K562 (cell line): ENCODE measurements at regions not wholly inside any gene's neighbourhood (a gene's known extent, or its start where the extent isn't known, plus 50 kb on each side); places are given as distances from the start of the nearest gene placed in this dataset.

Source experiments
- ATAC-seq: fragments of 200-7000 bp; cut with Tn5 transposase; 3 replicates; pipeline ENCODE4 v1.9.1; 2020; ENCODE audit warnings: moderate library complexity
- BruUV-seq: library from RNA; stranded (reverse); fragments of 400-500 nt; replicated peaks from 2 replicates; lab custom pipeline; 2021; lab: Mats Ljungman, UMichigan
- CTCF ChIA-PET: fragments of 300-600 bp; formaldehyde crosslinking; extraction: SDS; loops from one replicate; lab custom pipeline; 2021; ENCODE audit warnings: low intra/inter-chr PET ratio; lab: Yijun Ruan, JAX
- POLR2A ChIA-PET: fragments of 300-600, 350-650 bp; sonication (Branson Sonifier 250); formaldehyde crosslinking; extraction: SDS; loops from one replicate; lab custom pipeline; 2021; ENCODE audit warnings: antibody characterized with exemption, inconsistent platforms; lab: Yijun Ruan, JAX
- DNase-seq, 4 experiments: peaks; one replicate each; pipeline versions ENCODE4 v3.0.0 to v3.0.0-alpha.2; 2011 to 2018; ENCODE audit warnings: low spot score in 3 of 4, mixed read lengths in 3 of 4; ENCODE audit errors: extremely low read depth in 1 of 4
- FAIRE-seq: peaks from 2 replicates; lab custom pipeline; 2011; peaks lifted over from hg19 to GRCh38; lab: Jason Lieb, UNC
- H2AFZ ChIP-seq: 2 replicates; pipeline ENCODE4 v1.6.0; 2011; ENCODE audit warnings: low read depth, low read length, control low read depth, inconsistent platforms
- H3K27ac ChIP-seq: fragments of 200-600 bp; 3 replicates; pipeline ENCODE4 v1.8.0; 2011; ENCODE audit warnings: low read depth, mild to moderate bottlenecking, control low read depth, inconsistent platforms, low read length, moderate library complexity, mixed read lengths; ENCODE audit errors: extremely low read depth
- H3K27me3 ChIP-seq, 2 experiments: fragments of 300-600 bp in 1 of 2; 2 replicates in 1 of 2; 3 replicates in 1 of 2; pipeline versions ENCODE4 v1.6.0 to v1.8.0; 2011; ENCODE audit warnings: inconsistent platforms in 2 of 2, low read length in 2 of 2, mild to moderate bottlenecking in 1 of 2, mixed read lengths in 1 of 2, moderate library complexity in 1 of 2; ENCODE audit not compliant: control insufficient read depth in 2 of 2, insufficient read depth in 2 of 2
- H3K36me3 ChIP-seq: fragments of 300-600 bp; 3 replicates; pipeline ENCODE4 v1.8.0; 2011; ENCODE audit warnings: mild to moderate bottlenecking, low read length, inconsistent platforms; ENCODE audit not compliant: control insufficient read depth, insufficient read depth
- H3K4me1 ChIP-seq, 2 experiments: fragments of 200-600 bp in 1 of 2; replicated peaks in 1 of 2; 2 replicates in 1 of 2; 3 replicates in 1 of 2; pipeline versions ENCODE4 v1.5.1 to v1.8.0; 2011; ENCODE audit warnings: inconsistent platforms in 2 of 2, low read length in 2 of 2, mild to moderate bottlenecking in 1 of 2, mixed read lengths in 1 of 2, moderate library complexity in 1 of 2; ENCODE audit not compliant: control insufficient read depth in 2 of 2, insufficient read depth in 2 of 2
- H3K4me2 ChIP-seq: 2 replicates; pipeline ENCODE4 v1.6.1; 2011; ENCODE audit warnings: low read length, control low read depth, inconsistent platforms, mixed read lengths; ENCODE audit not compliant: insufficient read depth
- H3K4me3 ChIP-seq: fragments of 200-600 bp; sonication (generic), shearing (Covaris generic); 2 replicates; pipeline ENCODE4 v1.5.1; 2016; ENCODE audit warnings: control low read depth, inconsistent platforms
- H3K79me2 ChIP-seq: fragments of 200-600 bp; 3 replicates; pipeline ENCODE4 v1.8.0; 2011; ENCODE audit warnings: low read length, inconsistent platforms; ENCODE audit not compliant: control insufficient read depth, insufficient read depth
- H3K9ac ChIP-seq, 2 experiments: 2 replicates each; pipeline versions ENCODE4 v1.6.0 to v1.6.1; 2011; ENCODE audit warnings: low read depth in 2 of 2, low read length in 2 of 2, control low read depth in 1 of 2, inconsistent platforms in 1 of 2, mild to moderate bottlenecking in 1 of 2, mixed read lengths in 1 of 2; ENCODE audit not compliant: insufficient read depth in 1 of 2
- H3K9me1 ChIP-seq: one replicate; pipeline ENCODE4 v1.6.0; 2011; ENCODE audit warnings: inconsistent platforms, mild to moderate bottlenecking, low read length, moderate library complexity; ENCODE audit not compliant: control insufficient read depth, insufficient read depth
- H3K9me3 ChIP-seq: replicated peaks from 2 replicates; pipeline ENCODE4 v1.5.1; 2011; ENCODE audit warnings: low read depth, low read length, inconsistent platforms; ENCODE audit not compliant: control insufficient read depth, insufficient read depth
- H4K20me1 ChIP-seq: replicated peaks from 2 replicates; pipeline ENCODE4 v1.6.1; 2011; ENCODE audit warnings: low read length, inconsistent platforms, mixed read lengths; ENCODE audit not compliant: control insufficient read depth, insufficient read depth
- BHLHE40 ChIP-seq: IDR thresholded peaks from 2 replicates; pipeline ENCODE4 v1.6.1; 2011; ENCODE audit warnings: low read length, improper control_type of control experiment
- CBFB ChIP-seq: sonication (generic); formaldehyde crosslinking; IDR thresholded peaks from 2 replicates; pipeline ENCODE4 v1.4.0; 2020; ENCODE audit warnings: mild to moderate bottlenecking, missing genetic modification reagents
- CXXC5 ChIP-seq: fragments of 250-450 bp; sonication (Bioruptor Pico); IDR thresholded peaks from 2 replicates; pipeline ENCODE4 v1.8.0; 2022; ENCODE audit warnings: inconsistent platforms, mild to moderate bottlenecking, moderate library complexity
- FOXK1 ChIP-seq: sonication (generic); formaldehyde crosslinking; IDR thresholded peaks from 2 replicates; pipeline ENCODE4 v1.8.0; 2022; ENCODE audit warnings: missing genetic modification reagents, mild to moderate bottlenecking, borderline replicate concordance
- HNRNPUL1 ChIP-seq: fragments of 200-400 bp; formaldehyde crosslinking; IDR thresholded peaks from 2 replicates; pipeline ENCODE4 v1.6.1; 2017; ENCODE audit warnings: low read length
- L3MBTL2 ChIP-seq: fragments of 450-650 bp; IDR thresholded peaks from 2 replicates; pipeline ENCODE4 v1.6.1; 2016; ENCODE audit warnings: mild to moderate bottlenecking, moderate library complexity
- NFE2L1 ChIP-seq: fragments of 450-650 bp; IDR thresholded peaks from 2 replicates; pipeline ENCODE4 v1.6.1; 2016; ENCODE audit warnings: missing genetic modification characterization, low read depth, mild to moderate bottlenecking, missing compliant biosample characterization, moderate library complexity, borderline replicate concordance
- NONO ChIP-seq, 2 experiments: fragments of 200-400 bp in 1 of 2; fragments of 450-650 bp in 1 of 2; formaldehyde crosslinking in 1 of 2; IDR thresholded peaks; 2 replicates each; pipeline ENCODE4 v1.6.1; 2017; ENCODE audit warnings: low read depth in 2 of 2, mild to moderate bottlenecking in 2 of 2, moderate library complexity in 2 of 2, low read length in 1 of 2
- PHB ChIP-seq: fragments of 250-450 bp; sonication (Bioruptor Pico); IDR thresholded peaks from 2 replicates; pipeline ENCODE4 v1.5.0; 2021
- PTBP1 ChIP-seq: fragments of 200-400 bp; formaldehyde crosslinking; IDR thresholded peaks from 2 replicates; pipeline ENCODE4 v1.6.1; 2017; ENCODE audit warnings: low read depth, low read length
- RAD21 ChIP-seq, 2 experiments: fragments of 250-450 bp in 1 of 2; fragments of 450-650 bp in 1 of 2; sonication (Bioruptor Pico) in 1 of 2; formaldehyde crosslinking in 1 of 2; IDR thresholded peaks in 1 of 2; conservative IDR thresholded peaks in 1 of 2; 2 replicates each; pipeline versions ENCODE4 v1.4.0 to v1.8.0; 2020 to 2022; ENCODE audit warnings: mild to moderate bottlenecking in 2 of 2, moderate library complexity in 1 of 2
- RNF2 ChIP-seq: sonication (generic); IDR thresholded peaks from 2 replicates; pipeline ENCODE4 v1.6.1; 2016
- XRCC5 ChIP-seq: fragments of 200-400 bp; formaldehyde crosslinking; IDR thresholded peaks from 2 replicates; pipeline ENCODE4 v1.6.1; 2017; ENCODE audit warnings: low read depth, mild to moderate bottlenecking, low read length
- ZNF143 ChIP-seq: sonication (generic); formaldehyde crosslinking; IDR thresholded peaks from 2 replicates; pipeline ENCODE4 v1.9.0; 2022; ENCODE audit warnings: mild to moderate bottlenecking, missing genetic modification reagents
- ZNF830 ChIP-seq: fragments of 250-450 bp; sonication (Bioruptor Pico); IDR thresholded peaks from 2 replicates; pipeline ENCODE4 v1.5.0; 2021; ENCODE audit warnings: mild to moderate bottlenecking
- in situ Hi-C: fragments of 300-500 bp; cut with MboI; formaldehyde crosslinking; loops from 4 replicates; pipeline ENCODE4 v1.15.0; 2018; ENCODE audit warnings: inconsistent platforms, mixed read lengths
- intact Hi-C: fragments of 100-400 bp; cut with micrococcal nuclease; formaldehyde crosslinking; loops from 2 replicates; pipeline ENCODE4 v1.14.2; 2022
- TF ChIP-seq, protein P1 (sequence below), 3 experiments: IDR thresholded peaks in 2 of 3; conservative IDR thresholded peaks in 1 of 3; 2 replicates each; pipeline ENCODE4 v1.5.1; 2011 to 2012; ENCODE audit warnings: low read length in 3 of 3, mild to moderate bottlenecking in 3 of 3, control low read depth in 2 of 3, improper control_type of control experiment in 1 of 3, inconsistent platforms in 1 of 3, low read depth in 1 of 3, mixed read lengths in 1 of 3, moderate library complexity in 1 of 3; ENCODE audit not compliant: insufficient read depth in 2 of 3
- TF ChIP-seq, protein P2 (sequence below): fragments of 250-450 bp; sonication (Bioruptor Pico); IDR thresholded peaks from 2 replicates; pipeline ENCODE4 v1.5.0; 2021
- TF ChIP-seq, protein P3 (sequence below): sonication (generic); formaldehyde crosslinking; IDR thresholded peaks from 2 replicates; pipeline ENCODE4 v1.8.0; 2022; ENCODE audit warnings: missing genetic modification reagents, mild to moderate bottlenecking, moderate library complexity, borderline replicate concordance

DNA sequence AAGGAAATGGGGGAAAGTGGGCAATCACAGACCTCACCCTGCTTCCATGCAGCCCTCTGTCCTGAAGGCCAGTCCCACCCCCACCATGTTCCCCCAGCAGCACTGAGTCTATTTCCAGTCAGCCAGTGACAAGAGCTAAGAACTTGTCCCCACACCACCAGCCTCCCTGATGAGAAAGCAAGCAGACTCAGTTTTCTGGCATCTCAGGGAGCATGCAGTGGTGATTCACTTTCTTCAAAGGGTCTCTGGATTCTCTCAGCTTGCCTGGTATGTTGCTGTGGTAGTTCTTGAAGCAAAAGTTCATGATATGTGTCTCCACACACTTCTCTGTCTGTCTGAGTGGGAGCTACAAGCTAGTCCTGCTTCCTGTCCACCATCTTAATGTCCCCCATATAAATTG, 799.9 kb upstream of the TYRP1 start:
- H2AFZ ChIP-seq: no peak overlapping the region
- no peaks in the 10 kb centered on the region for H3K79me2 ChIP-seq
- no peaks in the 10 kb centered on the region for H3K9me1 ChIP-seq
- CTCF ChIA-PET: no interaction called here
- no peaks in the 10 kb centered on the region for H4K20me1 ChIP-seq
- in situ Hi-C loops: no loop called here
- H3K27ac ChIP-seq: no peak overlapping the region
- no peak overlapping the region for H3K9ac ChIP-seq
- no peak overlapping the region for H3K4me3 ChIP-seq
- no peaks in the 10 kb centered on the region for H3K9me3 ChIP-seq
- no peak overlapping the region for H3K4me2 ChIP-seq
- no peaks in the 10 kb centered on the region for H3K4me1 ChIP-seq
- no peak for TF ChIP-seq CBFB (CRISPR knock-in tag)
- TF ChIP-seq NFE2L1 (tag): no peak
- TF ChIP-seq XRCC5: no peak
- TF ChIP-seq ZNF143 (CRISPR knock-in tag): no peak
- TF ChIP-seq L3MBTL2: no peak
- no peak for TF ChIP-seq BHLHE40
- TF ChIP-seq PHB (CRISPR knock-in tag): no peak
- no peak for TF ChIP-seq RAD21 (CRISPR knock-in tag; conservative IDR thresholded peaks at IDR 0.05 in 1 of 2, IDR thresholded peaks at IDR 0.05 in 1 of 2)
- TF ChIP-seq, protein P1, sequence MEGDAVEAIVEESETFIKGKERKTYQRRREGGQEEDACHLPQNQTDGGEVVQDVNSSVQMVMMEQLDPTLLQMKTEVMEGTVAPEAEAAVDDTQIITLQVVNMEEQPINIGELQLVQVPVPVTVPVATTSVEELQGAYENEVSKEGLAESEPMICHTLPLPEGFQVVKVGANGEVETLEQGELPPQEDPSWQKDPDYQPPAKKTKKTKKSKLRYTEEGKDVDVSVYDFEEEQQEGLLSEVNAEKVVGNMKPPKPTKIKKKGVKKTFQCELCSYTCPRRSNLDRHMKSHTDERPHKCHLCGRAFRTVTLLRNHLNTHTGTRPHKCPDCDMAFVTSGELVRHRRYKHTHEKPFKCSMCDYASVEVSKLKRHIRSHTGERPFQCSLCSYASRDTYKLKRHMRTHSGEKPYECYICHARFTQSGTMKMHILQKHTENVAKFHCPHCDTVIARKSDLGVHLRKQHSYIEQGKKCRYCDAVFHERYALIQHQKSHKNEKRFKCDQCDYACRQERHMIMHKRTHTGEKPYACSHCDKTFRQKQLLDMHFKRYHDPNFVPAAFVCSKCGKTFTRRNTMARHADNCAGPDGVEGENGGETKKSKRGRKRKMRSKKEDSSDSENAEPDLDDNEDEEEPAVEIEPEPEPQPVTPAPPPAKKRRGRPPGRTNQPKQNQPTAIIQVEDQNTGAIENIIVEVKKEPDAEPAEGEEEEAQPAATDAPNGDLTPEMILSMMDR (IDR thresholded peaks at IDR 0.05 in 2 of 3, conservative IDR thresholded peaks at IDR 0.05 in 1 of 3; ENCODE audit: insufficient read depth in 2 of 3, low read depth in 1 of 3, low read length in 3 of 3): no peak
- TF ChIP-seq HNRNPUL1: no peak
- TF ChIP-seq RNF2: no peak
- TF ChIP-seq, protein P2, sequence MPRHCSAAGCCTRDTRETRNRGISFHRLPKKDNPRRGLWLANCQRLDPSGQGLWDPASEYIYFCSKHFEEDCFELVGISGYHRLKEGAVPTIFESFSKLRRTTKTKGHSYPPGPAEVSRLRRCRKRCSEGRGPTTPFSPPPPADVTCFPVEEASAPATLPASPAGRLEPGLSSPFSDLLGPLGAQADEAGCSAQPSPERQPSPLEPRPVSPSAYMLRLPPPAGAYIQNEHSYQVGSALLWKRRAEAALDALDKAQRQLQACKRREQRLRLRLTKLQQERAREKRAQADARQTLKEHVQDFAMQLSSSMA (CRISPR knock-in tag): no peak
- no peak for TF ChIP-seq NONO (IDR thresholded peaks at IDR 0.05; ENCODE audit: low read depth in 2 of 2, low read length in 1 of 2)
- no peak for TF ChIP-seq PTBP1
- TF ChIP-seq, protein P3, sequence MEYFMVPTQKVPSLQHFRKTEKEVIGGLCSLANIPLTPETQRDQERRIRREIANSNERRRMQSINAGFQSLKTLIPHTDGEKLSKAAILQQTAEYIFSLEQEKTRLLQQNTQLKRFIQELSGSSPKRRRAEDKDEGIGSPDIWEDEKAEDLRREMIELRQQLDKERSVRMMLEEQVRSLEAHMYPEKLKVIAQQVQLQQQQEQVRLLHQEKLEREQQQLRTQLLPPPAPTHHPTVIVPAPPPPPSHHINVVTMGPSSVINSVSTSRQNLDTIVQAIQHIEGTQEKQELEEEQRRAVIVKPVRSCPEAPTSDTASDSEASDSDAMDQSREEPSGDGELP (CRISPR knock-in tag): no peak
- no peak for TF ChIP-seq ZNF830
- no peak for TF ChIP-seq CXXC5 (CRISPR knock-in tag)
- TF ChIP-seq FOXK1: no peak
- TF ChIP-seq, all 486 proteins: peak for 0
- ATAC-seq (no peak), FAIRE-seq (no peak), DNase-seq (no peak)
- H3K27me3 ChIP-seq: no peaks in the 10 kb centered on the region
- BruUV-seq: no TSS peak
- H3K36me3 ChIP-seq: no peaks in the 10 kb centered on the region
- intact Hi-C loops: no loop called here
- POLR2A ChIA-PET: no interaction called here
